Adrenal gland (tissue), 9 donors: ENCODE measurements at regions not wholly inside any gene's neighbourhood (a gene's known extent, or its start where the extent isn't known, plus 50 kb on each side); places are given as distances from the start of the nearest gene placed in this dataset.

ENCODE experiments used
- DNase-seq, 7 donors: peaks; one replicate each; pipeline ENCODE4 v3.0.0-alpha.2; 2019 to 2020
- H3K27ac ChIP-seq, 5 donors: fragments of 200-600 bp; sonication (generic) in 4 of 5; 1 replicate in 3 of 5; 2 replicates in 2 of 5; pipeline versions ENCODE4 v1.5.1 to v1.8.0; 2016 to 2020; ENCODE audit warnings: mild to moderate bottlenecking in 1 of 5
- H3K27me3 ChIP-seq: fragments of 200-600 bp; 2 replicates; pipeline ENCODE4 v1.8.0; 2021
- H3K36me3 ChIP-seq, 2 donors: fragments of 200-600 bp; replicated peaks in 1 of 2; 1 replicate in 1 of 2; 2 replicates in 1 of 2; pipeline versions ENCODE4 v1.5.1 to v1.8.0; 2018 to 2022
- H3K4me1 ChIP-seq, 2 donors: fragments of 200-600 bp; replicated peaks in 1 of 2; 1 replicate in 1 of 2; 2 replicates in 1 of 2; pipeline versions ENCODE4 v1.5.1 to v1.8.0; 2018 to 2021
- H3K4me3 ChIP-seq, 4 donors: fragments of 200-600 bp; sonication (generic) in 3 of 4; one replicate each; pipeline ENCODE4 v1.5.1; 2016 to 2018
- H3K9me3 ChIP-seq, 3 donors: fragments of 200-600 bp; sonication (generic) in 1 of 3; replicated peaks in 1 of 3; 1 replicate in 2 of 3; 2 replicates in 1 of 3; pipeline versions ENCODE4 v1.5.1 to v1.8.0; 2016 to 2021
- POLR2A ChIP-seq, 2 donors: fragments of 450-650 bp; IDR thresholded peaks; one replicate each; pipeline ENCODE4 v1.6.1; 2017; ENCODE audit warnings: antibody characterized with exemption in 2 of 2, mild to moderate bottlenecking in 2 of 2, moderate library complexity in 1 of 2
- WGBS, 4 donors: extraction: QIAGEN DNeasy Blood & Tissue Kit in 2 of 4; methylation state at CpG; one replicate each; pipeline versions ENCODE4 v1.1.5 to v1.1.7; 2013 to 2017; 5-methylcytosine and 5-hydroxymethylcytosine counted together
- intact Hi-C, 2 donors: fragments of 100-400 bp; cut with DNase I; formaldehyde crosslinking; loops; one replicate each; pipeline versions ENCODE4 v1.14.1 to v1.15.0; 2022 to 2023
- TF ChIP-seq, protein P1 (sequence below), 6 experiments: fragments of 450-650 bp in 4 of 6; fragments of 200-600 bp in 2 of 6; sonication (generic) in 1 of 6; IDR thresholded peaks; 1 replicate in 5 of 6; 2 replicates in 1 of 6; pipeline versions ENCODE4 v1.5.1 to v1.8.0; 2016 to 2021; ENCODE audit warnings: antibody characterized with exemption in 6 of 6, mild to moderate bottlenecking in 2 of 6, moderate library complexity in 1 of 6
- donor health status: healthy with polysubstance abuse.
- donor health status: Bipolar disorder and iron deficiency.
- donor health status: DM: yes; HTN: yes; CAD: no.
- donor health status: DM: no; HTN: no; CAD: no.
- donor health status: DM: no; HTN: no; CAD: no.

DNA sequence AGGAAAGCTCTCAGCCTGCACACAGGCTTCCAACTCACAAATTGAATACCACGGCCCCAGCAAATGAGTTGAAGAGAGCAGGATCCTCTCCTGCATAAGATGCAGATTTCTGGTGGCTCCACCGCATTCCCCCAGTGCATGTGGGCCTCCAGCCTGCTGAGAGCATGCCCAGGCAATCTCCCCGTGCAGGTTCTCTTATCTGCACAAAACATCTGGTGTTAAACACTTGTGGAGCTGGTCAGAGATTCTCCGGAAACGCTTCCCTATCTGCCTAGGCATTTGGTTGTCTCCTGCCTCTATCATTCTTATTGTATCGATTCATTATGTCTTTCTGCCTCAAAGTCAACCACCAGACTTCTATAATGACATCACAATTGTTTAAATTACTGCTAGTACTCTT lies 1349.0 kb upstream of the B3GALT2 start:
- no peaks in the 10 kb centered on the region for H3K4me1 ChIP-seq
- intact Hi-C loops = no loop called here
- no peak for DNase-seq
- TF ChIP-seq, protein P1, sequence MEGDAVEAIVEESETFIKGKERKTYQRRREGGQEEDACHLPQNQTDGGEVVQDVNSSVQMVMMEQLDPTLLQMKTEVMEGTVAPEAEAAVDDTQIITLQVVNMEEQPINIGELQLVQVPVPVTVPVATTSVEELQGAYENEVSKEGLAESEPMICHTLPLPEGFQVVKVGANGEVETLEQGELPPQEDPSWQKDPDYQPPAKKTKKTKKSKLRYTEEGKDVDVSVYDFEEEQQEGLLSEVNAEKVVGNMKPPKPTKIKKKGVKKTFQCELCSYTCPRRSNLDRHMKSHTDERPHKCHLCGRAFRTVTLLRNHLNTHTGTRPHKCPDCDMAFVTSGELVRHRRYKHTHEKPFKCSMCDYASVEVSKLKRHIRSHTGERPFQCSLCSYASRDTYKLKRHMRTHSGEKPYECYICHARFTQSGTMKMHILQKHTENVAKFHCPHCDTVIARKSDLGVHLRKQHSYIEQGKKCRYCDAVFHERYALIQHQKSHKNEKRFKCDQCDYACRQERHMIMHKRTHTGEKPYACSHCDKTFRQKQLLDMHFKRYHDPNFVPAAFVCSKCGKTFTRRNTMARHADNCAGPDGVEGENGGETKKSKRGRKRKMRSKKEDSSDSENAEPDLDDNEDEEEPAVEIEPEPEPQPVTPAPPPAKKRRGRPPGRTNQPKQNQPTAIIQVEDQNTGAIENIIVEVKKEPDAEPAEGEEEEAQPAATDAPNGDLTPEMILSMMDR (IDR thresholded peaks at IDR 0.05) = no peak
- no peak for TF ChIP-seq POLR2A (IDR thresholded peaks at IDR 0.05)
- no peak overlapping the region for H3K27ac ChIP-seq
- WGBS, 4 donors = 39 to 57% (median 49%) methylated on average over 6 of the region's 6 CpGs
- no peaks in the 10 kb centered on the region for H3K27me3 ChIP-seq
- no peaks in the 10 kb centered on the region for H3K36me3 ChIP-seq
- H3K9me3 ChIP-seq = no peaks in the 10 kb centered on the region
- no peak overlapping the region for H3K4me3 ChIP-seq

DNA sequence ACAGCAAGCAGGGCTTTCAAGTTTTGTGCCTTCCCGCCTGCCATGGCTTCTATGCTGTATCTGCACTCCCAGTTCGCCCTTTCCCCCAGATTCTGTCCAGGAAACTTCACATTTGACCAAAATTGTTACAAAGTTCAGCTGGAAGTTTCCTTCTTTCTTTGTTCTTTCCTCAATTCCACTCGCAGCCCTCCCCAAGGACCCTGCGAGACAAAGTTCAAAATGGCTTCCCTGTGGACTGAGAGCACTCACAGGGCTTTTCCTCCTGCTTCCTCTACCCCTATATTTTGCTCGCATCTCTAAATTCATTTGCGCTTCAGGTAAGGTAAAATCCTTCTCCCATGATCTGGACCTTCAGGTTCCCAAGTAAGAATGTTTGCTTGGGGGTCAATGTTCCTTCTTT lies 1348.4 kb upstream of the B3GALT2 start:
- Histone ChIP-seq H3K36me3 (no peaks in the 10 kb centered on the region), H3K4me1 (no peaks in the 10 kb centered on the region), H3K27ac (no peak overlapping the region), H3K4me3 (no peak overlapping the region), H3K27me3 (no peaks in the 10 kb centered on the region), H3K9me3 (no peaks in the 10 kb centered on the region)
- WGBS, 4 donors = 65 to 87% (median 71%) methylated on average over 6 of the region's 6 CpGs
- no peak for DNase-seq
- intact Hi-C loops = no loop called here
- TF ChIP-seq, protein P1 (IDR thresholded peaks at IDR 0.05) = no peak
- no peak for TF ChIP-seq POLR2A (IDR thresholded peaks at IDR 0.05)

DNA sequence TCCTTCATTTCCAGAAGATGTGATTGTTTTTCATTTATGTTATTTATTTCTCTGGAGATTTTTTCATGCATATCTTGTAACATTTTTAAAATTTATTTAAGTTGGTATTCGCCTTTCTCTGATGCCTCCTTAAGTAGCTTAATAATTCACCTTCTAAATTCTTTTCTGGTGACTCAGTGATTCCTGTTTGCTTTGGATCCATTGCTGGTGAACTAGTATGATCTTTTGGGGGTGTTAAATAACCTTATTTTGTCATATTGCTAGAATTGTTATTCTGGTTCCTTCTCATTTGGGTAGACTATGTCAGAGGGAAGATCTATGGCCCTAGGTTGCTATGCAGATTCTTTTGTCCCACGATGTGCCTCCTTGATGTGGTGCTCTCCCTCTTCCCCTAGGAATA lies 1347.2 kb upstream of the B3GALT2 start:
- TF ChIP-seq, protein P1 (IDR thresholded peaks at IDR 0.05) = no peak
- TF ChIP-seq POLR2A (IDR thresholded peaks at IDR 0.05) = no peak
- no peaks in the 10 kb centered on the region for H3K4me1 ChIP-seq
- 45 to 69% (median 60%) methylated on average over 2 of the region's 2 CpGs for WGBS, 4 donors
- H3K9me3 ChIP-seq = no peaks in the 10 kb centered on the region
- H3K36me3 ChIP-seq = no peaks in the 10 kb centered on the region
- H3K4me3 ChIP-seq = no peak overlapping the region
- intact Hi-C loops = no loop called here
- H3K27ac ChIP-seq = no peak overlapping the region
- H3K27me3 ChIP-seq = no peaks in the 10 kb centered on the region
- no peak for DNase-seq

DNA sequence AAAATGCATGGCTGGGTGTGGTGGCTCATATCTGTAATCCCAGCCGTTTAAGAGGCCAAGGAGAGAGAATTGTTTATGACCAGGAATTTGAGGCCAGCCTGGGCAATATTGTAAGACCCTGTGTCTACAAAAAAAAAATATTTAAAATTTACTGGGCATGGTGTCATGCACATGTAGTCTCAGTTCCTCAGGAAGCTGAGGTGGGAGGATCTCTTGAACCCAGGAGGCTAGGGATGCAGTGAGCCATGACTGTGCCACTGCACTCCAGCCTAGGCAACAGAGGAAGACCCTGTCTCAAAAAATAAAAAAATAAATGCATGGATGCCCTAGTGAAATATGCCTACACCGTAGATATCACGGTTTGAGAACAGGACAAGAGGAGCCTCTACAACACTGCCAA lies 1331.2 kb upstream of the B3GALT2 start:
- intact Hi-C loops = no loop called here
- Histone ChIP-seq H3K4me3 (no peak overlapping the region), H3K4me1 (no peaks in the 10 kb centered on the region), H3K27me3 (no peaks in the 10 kb centered on the region), H3K9me3 (no peaks in the 10 kb centered on the region), H3K36me3 (no peaks in the 10 kb centered on the region), H3K27ac (no peak overlapping the region)
- WGBS, 4 donors = 76 to 78% (median 76%) methylated on average over 3 of the region's 3 CpGs
- no peak for DNase-seq
- no peak for TF ChIP-seq POLR2A (IDR thresholded peaks at IDR 0.05)
- TF ChIP-seq, protein P1 (IDR thresholded peaks at IDR 0.05) = no peak
